T-cell (primary cell): ENCODE measurements at regions not wholly inside any gene's neighbourhood (a gene's known extent, or its start where the extent isn't known, plus 50 kb on each side); places are given as distances from the start of the nearest gene placed in this dataset.

ENCODE experiments used
- ATAC-seq, 4 experiments: fragments of 200-7000 bp in 3 of 4; fragments of 150-1000 bp in 1 of 4; cut with Tn5 transposase; replicated peaks in 1 of 4; 1 replicate in 3 of 4; 2 replicates in 1 of 4; pipeline ENCODE4 v1.10.0; 2021; ENCODE audit warnings: moderate library complexity in 3 of 4, mild to moderate bottlenecking in 2 of 4, moderate number of reproducible peaks in 1 of 4
- CTCF ChIA-PET, 2 donors: fragments of 300-600 bp; sonication (Branson Sonifier 250); formaldehyde crosslinking; loops; one replicate each; lab custom pipeline; 2022; ENCODE audit warnings: antibody characterized with exemption in 2 of 2; lab: Charles Lee
- POLR2A ChIA-PET, 2 donors: fragments of 300-600 bp; sonication (Branson Sonifier 250); formaldehyde crosslinking; loops; one replicate each; lab custom pipeline; 2022; ENCODE audit warnings: antibody characterized with exemption in 2 of 2; lab: Charles Lee
- DNase-seq, 35 experiments: peaks; one replicate each; pipeline versions ENCODE4 v3.0.0 to v3.0.0-alpha.2; 2013 to 2023
- H3K27ac ChIP-seq: one replicate; pipeline ENCODE4 v1.5.1; 2013; ENCODE audit warnings: low read length
- H3K27me3 ChIP-seq, 2 experiments: replicated peaks in 1 of 2; 1 replicate in 1 of 2; 2 replicates in 1 of 2; pipeline versions ENCODE4 v1.6.1 to v1.7.0; 2013; ENCODE audit warnings: low read length in 1 of 2, mixed read lengths in 1 of 2; ENCODE audit not compliant: control insufficient read depth in 2 of 2, insufficient read depth in 2 of 2; ENCODE audit errors: extremely low read depth in 1 of 2
- H3K36me3 ChIP-seq, 2 donors: 1 replicate in 1 of 2; 2 replicates in 1 of 2; pipeline versions ENCODE4 v1.6.1 to v1.7.0; 2013; ENCODE audit warnings: low read length in 1 of 2; ENCODE audit not compliant: control insufficient read depth in 2 of 2, insufficient read depth in 1 of 2; ENCODE audit errors: extremely low read depth in 1 of 2
- H3K4me1 ChIP-seq, 2 experiments: 1 replicate in 1 of 2; 2 replicates in 1 of 2; pipeline versions ENCODE4 v1.6.1 to v1.7.0; 2013; ENCODE audit warnings: low read length in 2 of 2, mixed read lengths in 1 of 2; ENCODE audit not compliant: insufficient read depth in 2 of 2, control insufficient read depth in 1 of 2; ENCODE audit errors: extremely low read depth in 1 of 2
- H3K4me3 ChIP-seq, 2 donors: 1 replicate in 1 of 2; 2 replicates in 1 of 2; pipeline versions ENCODE4 v1.5.1 to v1.7.0; 2013; ENCODE audit warnings: mild to moderate bottlenecking in 2 of 2, low read length in 1 of 2, moderate library complexity in 1 of 2; ENCODE audit not compliant: control insufficient read depth in 1 of 2; ENCODE audit errors: extremely low read depth in 1 of 2
- H3K9me3 ChIP-seq: 2 replicates; pipeline ENCODE4 v1.7.0; 2013
- H3K27ac Mint-ChIP-seq, 2 donors: one replicate each; pipeline ENCODE4 v1.8.0; 2020 to 2021; ENCODE audit warnings: mild to moderate bottlenecking in 2 of 2, mixed read lengths in 2 of 2
- H3K27me3 Mint-ChIP-seq, 2 donors: one replicate each; pipeline ENCODE4 v1.8.0; 2021 to 2022; ENCODE audit warnings: mixed read lengths in 2 of 2
- H3K36me3 Mint-ChIP-seq: one replicate; pipeline ENCODE4 v1.8.0; 2021; ENCODE audit warnings: mixed read lengths
- H3K4me1 Mint-ChIP-seq, 3 donors: one replicate each; pipeline ENCODE4 v1.8.0; 2020 to 2022; ENCODE audit warnings: mixed read lengths in 3 of 3, mild to moderate bottlenecking in 1 of 3
- H3K4me3 Mint-ChIP-seq, 3 donors: one replicate each; pipeline ENCODE4 v1.8.0; 2020 to 2022; ENCODE audit warnings: mild to moderate bottlenecking in 3 of 3, mixed read lengths in 3 of 3, moderate library complexity in 3 of 3
- H3K9me3 Mint-ChIP-seq, 3 donors: one replicate each; pipeline ENCODE4 v1.8.0; 2020 to 2022; ENCODE audit warnings: mixed read lengths in 3 of 3
- WGBS: methylation state at CpG from one replicate; pipeline ENCODE4 v1.1.5; 2013; ENCODE audit warnings: missing lambda C conversion rate; ENCODE audit not compliant: insufficient coverage; 5-methylcytosine and 5-hydroxymethylcytosine counted together

DNA sequence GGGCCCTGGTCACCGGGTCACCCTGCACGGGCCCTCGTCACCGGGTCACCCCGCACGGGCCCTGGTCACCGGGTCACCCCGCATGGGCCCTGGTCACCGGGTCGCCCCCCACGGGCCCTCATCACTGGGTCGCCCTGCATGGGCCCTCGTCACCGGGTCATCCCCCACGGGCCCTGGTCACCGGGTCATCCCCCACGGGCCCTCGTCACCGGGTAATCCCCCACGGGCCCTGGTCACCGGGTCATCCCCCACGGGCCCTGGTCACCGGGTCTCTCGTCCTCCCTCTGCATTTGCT lies 77.6 kb downstream of the RIPK4 start:
- Mint-ChIP-seq H3K36me3 (no peaks in the 10 kb centered on the region), H3K9me3 (peaks cover 0 to 4% (median 0%) of the 10 kb centered on the region in 3 donors), H3K4me3 (no peak overlapping the region), H3K27me3 (peaks cover 28 to 34% of the 10 kb centered on the region in 2 donors), H3K27ac (no peak overlapping the region), H3K4me1 (no peaks in the 10 kb centered on the region)
- CTCF ChIA-PET, result no interaction called here
- Histone ChIP-seq H3K36me3 (no peaks in the 10 kb centered on the region), H3K4me1 (no peaks in the 10 kb centered on the region), H3K27me3 (peaks cover 0 to 35% of the 10 kb centered on the region in 2 experiments), H3K4me3 (no peak overlapping the region), H3K9me3 (no peaks in the 10 kb centered on the region), H3K27ac (no peak overlapping the region)
- WGBS, result 82% methylated on average over 17 of the region's 24 CpGs
- DNase-seq, result no peak
- POLR2A ChIA-PET, result no interaction called here
- ATAC-seq, result no peak

DNA sequence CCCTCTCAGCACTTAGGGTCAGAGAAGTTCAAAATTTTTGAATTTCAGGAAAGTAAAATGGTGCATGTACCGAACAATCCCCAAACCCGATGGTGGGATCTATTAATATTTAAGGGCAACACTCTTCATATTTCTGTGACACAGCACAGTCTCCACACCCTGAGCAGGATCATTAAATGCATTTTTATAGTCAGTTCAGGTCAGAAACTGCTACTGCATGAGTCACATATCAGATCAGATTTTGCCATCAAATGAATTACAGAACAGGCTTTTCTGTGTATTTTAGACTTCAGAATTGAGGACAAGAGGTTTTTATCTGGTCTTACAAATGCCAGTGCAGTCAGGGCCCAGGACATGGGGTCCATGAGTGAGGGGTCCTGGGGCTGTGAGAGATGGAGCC lies 79.2 kb downstream of the RIPK4 start:
- peaks cover 0 to 37% of the 10 kb centered on the region in 2 experiments for H3K27me3 ChIP-seq
- no peak overlapping the region for H3K27ac ChIP-seq
- H3K4me3 ChIP-seq, result no peak overlapping the region
- ChIA-PET CTCF (no interaction called here), POLR2A (no interaction called here)
- no peaks in the 10 kb centered on the region for H3K36me3 ChIP-seq
- H3K27ac Mint-ChIP-seq, result no peak overlapping the region
- peaks cover 22 to 32% of the 10 kb centered on the region in 2 donors for H3K27me3 Mint-ChIP-seq
- H3K36me3 Mint-ChIP-seq, result no peaks in the 10 kb centered on the region
- H3K9me3 Mint-ChIP-seq, result peaks cover 0 to 4% (median 0%) of the 10 kb centered on the region in 3 donors
- DNase-seq (no peak), ATAC-seq (no peak)
- no peaks in the 10 kb centered on the region for H3K4me1 Mint-ChIP-seq
- H3K4me1 ChIP-seq, result no peaks in the 10 kb centered on the region
- H3K9me3 ChIP-seq, result no peaks in the 10 kb centered on the region
- H3K4me3 Mint-ChIP-seq, result no peak overlapping the region
- 100% methylated on average over 2 of the region's 2 CpGs for WGBS

DNA sequence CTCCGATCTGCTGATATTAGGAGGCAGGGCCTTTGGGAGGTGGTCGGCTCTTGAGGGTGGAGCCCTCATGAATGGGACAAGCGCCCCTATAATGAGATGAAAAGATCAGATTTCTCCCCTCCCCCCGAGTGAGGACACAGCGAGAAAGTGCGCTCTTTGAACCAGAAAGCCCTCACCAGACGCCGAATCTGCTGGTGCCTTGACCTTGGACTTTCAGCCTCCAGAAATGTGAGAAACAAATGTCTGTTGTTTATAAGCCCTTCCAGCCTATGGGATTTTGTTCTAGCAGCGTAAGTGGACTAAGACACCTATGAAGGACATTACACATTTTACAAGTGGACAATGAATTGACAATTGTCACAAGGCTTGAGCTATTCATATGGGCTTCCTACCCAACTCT lies 80.2 kb downstream of the RIPK4 start:
- Mint-ChIP-seq H3K9me3 (peaks cover 0 to 4% (median 0%) of the 10 kb centered on the region in 3 donors), H3K27me3 (peaks cover 19 to 27% of the 10 kb centered on the region in 2 donors), H3K27ac (no peak overlapping the region), H3K4me1 (no peaks in the 10 kb centered on the region), H3K36me3 (no peaks in the 10 kb centered on the region), H3K4me3 (no peak overlapping the region)
- no peak overlapping the region for H3K4me3 ChIP-seq
- ChIA-PET POLR2A (no interaction called here), CTCF (no interaction called here)
- H3K36me3 ChIP-seq, result no peaks in the 10 kb centered on the region
- H3K9me3 ChIP-seq, result no peaks in the 10 kb centered on the region
- peaks cover 0 to 35% of the 10 kb centered on the region in 2 experiments for H3K27me3 ChIP-seq
- ATAC-seq (no peak), DNase-seq (no peak)
- 100% methylated on average over 1 of the region's 9 CpGs for WGBS
- H3K4me1 ChIP-seq, result no peaks in the 10 kb centered on the region
- H3K27ac ChIP-seq, result no peak overlapping the region

DNA sequence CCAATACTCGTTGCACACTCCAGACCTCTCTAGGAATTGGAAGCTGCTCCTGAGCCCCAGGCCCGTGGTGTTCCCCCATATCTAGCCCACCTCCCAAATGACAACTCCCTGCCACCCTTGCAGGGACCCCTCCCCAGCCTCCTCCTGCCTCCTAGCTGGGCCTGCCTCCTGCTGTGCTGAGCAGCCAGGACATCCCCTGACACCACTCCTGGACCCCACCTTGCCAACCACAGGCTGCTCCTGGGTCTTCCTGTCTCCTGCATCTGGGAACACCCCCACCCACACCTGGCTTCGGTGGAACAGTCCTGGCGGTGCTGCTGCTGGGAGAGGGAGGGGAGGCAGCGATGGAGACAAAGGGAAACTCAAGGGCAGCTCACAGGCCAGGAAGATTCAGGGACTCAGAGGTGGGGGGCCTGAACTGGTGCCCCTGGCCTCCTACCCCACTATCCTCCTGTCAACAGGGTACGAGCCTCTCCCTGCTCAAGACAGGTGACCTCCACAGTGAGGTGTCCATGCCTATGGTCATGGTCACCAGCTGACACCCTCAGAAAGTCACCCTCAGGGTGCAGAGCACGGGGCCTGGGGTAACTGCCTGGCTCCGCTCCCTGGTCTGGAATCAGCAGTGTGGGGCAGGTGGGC lies 81.2 kb downstream of the RIPK4 start:
- H3K27me3 ChIP-seq, result peaks cover 0 to 37% of the 10 kb centered on the region in 2 experiments
- H3K27ac ChIP-seq, result no peak overlapping the region
- Mint-ChIP-seq H3K4me3 (no peak overlapping the region), H3K4me1 (no peaks in the 10 kb centered on the region), H3K9me3 (peaks cover 0 to 4% (median 0%) of the 10 kb centered on the region in 3 donors), H3K27me3 (peaks cover 16 to 26% of the 10 kb centered on the region in 2 donors), H3K27ac (no peak overlapping the region), H3K36me3 (no peaks in the 10 kb centered on the region)
- 61% methylated on average over 5 of the region's 8 CpGs for WGBS
- no peaks in the 10 kb centered on the region for H3K9me3 ChIP-seq
- no peak for DNase-seq
- no peak for ATAC-seq
- ChIA-PET POLR2A (no interaction called here), CTCF (no interaction called here)
- H3K4me3 ChIP-seq, result no peak overlapping the region
- no peaks in the 10 kb centered on the region for H3K4me1 ChIP-seq
- no peaks in the 10 kb centered on the region for H3K36me3 ChIP-seq

DNA sequence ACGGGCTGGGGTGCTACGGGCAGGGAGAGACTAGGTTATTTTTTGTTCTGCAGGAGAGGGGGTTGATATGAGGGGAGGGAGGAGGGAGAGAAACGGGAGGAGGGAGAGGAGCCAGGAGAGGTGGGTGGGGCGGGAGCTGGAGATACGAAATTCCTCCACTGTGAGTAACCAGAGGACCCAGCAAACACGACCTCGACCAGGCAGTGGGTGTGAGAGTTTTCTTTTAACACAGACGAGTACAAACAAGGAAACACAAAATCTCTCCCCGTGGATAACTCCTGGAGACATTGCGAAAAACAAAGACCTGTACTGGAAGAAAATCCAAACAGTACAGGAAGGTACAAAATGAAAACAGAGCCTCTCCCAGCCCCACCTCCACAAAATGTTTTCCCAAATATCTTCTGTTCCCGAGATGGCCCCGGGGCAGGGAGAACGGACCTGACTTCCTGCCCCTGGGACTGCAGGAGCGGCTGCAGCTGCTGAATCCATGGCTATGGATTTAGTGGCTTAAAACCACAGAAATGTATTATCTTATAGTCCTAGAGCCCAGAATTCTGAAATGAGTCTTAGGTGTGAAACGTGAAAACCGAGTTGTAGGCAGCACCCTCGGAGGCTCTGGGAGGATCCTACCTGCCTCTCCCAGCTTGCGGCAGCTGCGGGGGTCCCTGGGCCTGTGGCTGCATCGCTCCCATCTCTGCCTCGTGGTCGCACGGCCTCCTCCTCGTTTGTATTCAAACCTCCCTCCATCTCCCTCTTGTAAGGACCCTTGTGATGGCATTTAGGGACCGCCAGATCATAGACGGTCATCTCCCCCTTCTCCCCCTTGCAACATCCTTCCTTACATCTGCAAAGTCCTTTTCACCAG lies 82.2 kb downstream of the RIPK4 start:
- H3K4me3 ChIP-seq, result no peak overlapping the region
- no peak overlapping the region for H3K4me3 Mint-ChIP-seq
- no peak overlapping the region for H3K27ac Mint-ChIP-seq
- H3K9me3 ChIP-seq, result no peaks in the 10 kb centered on the region
- no peaks in the 10 kb centered on the region for H3K4me1 ChIP-seq
- 82% methylated on average over 13 of the region's 26 CpGs for WGBS
- H3K9me3 Mint-ChIP-seq, result peaks cover 0 to 2% (median 0%) of the 10 kb centered on the region in 3 donors
- no peaks in the 10 kb centered on the region for H3K4me1 Mint-ChIP-seq
- H3K27ac ChIP-seq, result no peak overlapping the region
- H3K27me3 Mint-ChIP-seq, result peaks cover 11 to 35% of the 10 kb centered on the region in 2 donors
- no peak for ATAC-seq
- H3K36me3 Mint-ChIP-seq, result no peaks in the 10 kb centered on the region
- CTCF ChIA-PET, result no interaction called here
- no peaks in the 10 kb centered on the region for H3K36me3 ChIP-seq
- H3K27me3 ChIP-seq, result peaks cover 0 to 37% of the 10 kb centered on the region in 2 experiments
- POLR2A ChIA-PET, result no interaction called here
- no peak for DNase-seq

DNA sequence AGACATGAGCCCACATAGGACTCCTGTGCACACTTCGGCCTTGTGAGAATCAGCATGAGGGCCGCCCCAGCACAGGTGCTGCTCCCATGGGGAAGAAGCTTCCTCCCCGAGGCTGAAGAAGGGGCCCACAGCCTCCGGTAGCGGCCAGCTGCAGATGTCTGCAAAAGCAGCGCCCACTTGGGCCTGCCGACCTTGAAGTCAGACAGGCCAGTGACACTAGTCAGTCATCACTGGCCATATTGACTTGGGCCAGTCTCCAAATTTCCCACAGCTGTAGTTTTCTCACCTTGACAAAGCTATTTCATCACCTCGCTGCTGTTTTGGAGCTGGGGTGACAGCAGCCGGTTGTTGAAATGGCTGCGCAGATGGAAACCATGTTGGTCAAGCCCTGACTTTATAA lies 83.0 kb downstream of the RIPK4 start:
- Mint-ChIP-seq H3K27me3 (peaks cover 16 to 43% of the 10 kb centered on the region in 2 donors), H3K4me1 (no peaks in the 10 kb centered on the region), H3K9me3 (no peaks in the 10 kb centered on the region), H3K4me3 (no peak overlapping the region), H3K36me3 (no peaks in the 10 kb centered on the region), H3K27ac (no peak overlapping the region)
- Histone ChIP-seq H3K4me3 (no peak overlapping the region), H3K9me3 (no peaks in the 10 kb centered on the region), H3K36me3 (no peaks in the 10 kb centered on the region), H3K4me1 (no peaks in the 10 kb centered on the region), H3K27ac (no peak overlapping the region), H3K27me3 (peaks cover 0 to 42% of the 10 kb centered on the region in 2 experiments)
- CTCF ChIA-PET, result no interaction called here
- 77% methylated on average over 7 of the region's 10 CpGs for WGBS
- POLR2A ChIA-PET, result no interaction called here
- no peak for DNase-seq
- no peak for ATAC-seq
